ENCODE measurements at regions not wholly inside any gene's neighbourhood (a gene's known extent, or its start where the extent isn't known, plus 50 kb on each side); places are given as distances from the start of the nearest gene placed in this dataset.

DNA sequence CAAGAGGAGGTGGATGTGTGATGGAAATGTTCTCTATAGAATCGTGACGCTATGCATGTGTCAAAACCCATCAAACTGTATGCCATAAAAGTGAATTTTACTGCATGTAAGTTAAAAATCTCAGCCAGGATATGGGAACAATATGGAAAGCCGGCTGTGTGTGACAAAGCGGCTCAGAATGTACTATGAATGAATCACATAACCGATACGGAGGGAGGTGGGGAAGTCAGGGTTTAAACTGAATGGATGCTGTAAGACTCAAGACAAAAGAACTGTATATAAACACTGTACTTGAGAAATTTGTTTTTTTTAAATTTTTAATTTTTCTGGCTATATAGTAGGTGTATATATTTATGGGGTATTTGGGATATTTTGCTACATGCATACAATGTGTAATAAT lies 111.6 kb upstream of the PDE4B start:
- ATAC-seq (no peak), DNase-seq (no peak)
- H3K9me3 Mint-ChIP-seq, result no peaks in the 10 kb centered on the region
- peaks cover 9% of the 10 kb centered on the region for H3K27me3 Mint-ChIP-seq
- ChIA-PET POLR2A (no interaction called here), CTCF (no interaction called here)
- H3K4me3 Mint-ChIP-seq, result no peak overlapping the region
- no peaks in the 10 kb centered on the region for H3K4me1 Mint-ChIP-seq (ENCODE audit: low read depth)
- no peak overlapping the region for H3K27ac Mint-ChIP-seq
- TF ChIP-seq, protein P1, sequence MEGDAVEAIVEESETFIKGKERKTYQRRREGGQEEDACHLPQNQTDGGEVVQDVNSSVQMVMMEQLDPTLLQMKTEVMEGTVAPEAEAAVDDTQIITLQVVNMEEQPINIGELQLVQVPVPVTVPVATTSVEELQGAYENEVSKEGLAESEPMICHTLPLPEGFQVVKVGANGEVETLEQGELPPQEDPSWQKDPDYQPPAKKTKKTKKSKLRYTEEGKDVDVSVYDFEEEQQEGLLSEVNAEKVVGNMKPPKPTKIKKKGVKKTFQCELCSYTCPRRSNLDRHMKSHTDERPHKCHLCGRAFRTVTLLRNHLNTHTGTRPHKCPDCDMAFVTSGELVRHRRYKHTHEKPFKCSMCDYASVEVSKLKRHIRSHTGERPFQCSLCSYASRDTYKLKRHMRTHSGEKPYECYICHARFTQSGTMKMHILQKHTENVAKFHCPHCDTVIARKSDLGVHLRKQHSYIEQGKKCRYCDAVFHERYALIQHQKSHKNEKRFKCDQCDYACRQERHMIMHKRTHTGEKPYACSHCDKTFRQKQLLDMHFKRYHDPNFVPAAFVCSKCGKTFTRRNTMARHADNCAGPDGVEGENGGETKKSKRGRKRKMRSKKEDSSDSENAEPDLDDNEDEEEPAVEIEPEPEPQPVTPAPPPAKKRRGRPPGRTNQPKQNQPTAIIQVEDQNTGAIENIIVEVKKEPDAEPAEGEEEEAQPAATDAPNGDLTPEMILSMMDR (IDR thresholded peaks at IDR 0.05), result no peak
- no peaks in the 10 kb centered on the region for H3K36me3 Mint-ChIP-seq (ENCODE audit: low read depth)
- intact Hi-C loops (cut with micrococcal nuclease), result no loop called here

- TF ChIP-seq, protein P1 (IDR thresholded peaks at IDR 0.05), result peak; percentile 96
- H3K4me3 Mint-ChIP-seq, result no peak overlapping the region
- peak; percentile 81 for DNase-seq
- peaks cover 14% of the 10 kb centered on the region for H3K27me3 Mint-ChIP-seq
- intact Hi-C loops (cut with micrococcal nuclease), result loop anchor here (5.0 kb wide), 3 partner anchors 255 to 620 kb away; no protein-coding TSS in a partner anchor
- ChIA-PET CTCF (interaction anchor here (0.6 to 6.5 kb wide), 49 partner anchors 9 to 1005 kb away, joined by 3 to 62 read pairs (median 4); no protein-coding TSS in a partner anchor), POLR2A (interaction anchor here (0.6 kb wide), 2 partner anchors 12 to 560 kb away, joined by 3 read pairs; no protein-coding TSS in a partner anchor)
- no peak overlapping the region for H3K27ac Mint-ChIP-seq
- H3K4me1 Mint-ChIP-seq (ENCODE audit: low read depth), result no peaks in the 10 kb centered on the region
- no peaks in the 10 kb centered on the region for H3K36me3 Mint-ChIP-seq (ENCODE audit: low read depth)
- peak; percentile 86 for ATAC-seq
- H3K9me3 Mint-ChIP-seq, result no peaks in the 10 kb centered on the region
These were observed 105.1 kb upstream of the PDE4B start for GRCh38 chr1:65687428-65688214.

DNA sequence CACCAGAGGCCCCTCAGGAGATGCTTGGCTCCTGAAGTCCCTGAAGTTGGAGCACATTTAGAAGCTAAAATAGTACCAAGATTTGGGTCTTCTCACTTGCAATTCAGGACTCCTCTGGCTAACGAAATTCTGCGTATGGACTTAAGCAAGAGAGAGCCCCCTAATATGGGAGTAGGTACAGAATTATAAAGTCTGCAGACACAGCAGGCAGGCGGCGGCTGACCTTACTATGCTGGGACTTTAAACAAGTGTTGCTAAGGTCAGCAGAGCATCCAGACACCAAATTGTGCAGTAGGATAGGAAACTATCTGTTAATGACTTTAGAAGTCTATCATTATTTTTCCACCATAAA lies 104.5 kb upstream of the PDE4B start:
- Mint-ChIP-seq H3K36me3 (ENCODE audit: low read depth) (no peaks in the 10 kb centered on the region), H3K27me3 (peaks cover 14% of the 10 kb centered on the region), H3K9me3 (no peaks in the 10 kb centered on the region), H3K4me3 (no peak overlapping the region), H3K4me1 (ENCODE audit: low read depth) (no peaks in the 10 kb centered on the region), H3K27ac (no peak overlapping the region)
- DNase-seq (no peak), ATAC-seq (no peak)
- CTCF ChIA-PET, result interaction anchor here (0.7 to 6.5 kb wide), 43 partner anchors 9 to 1005 kb away, joined by 3 to 62 read pairs (median 4); no protein-coding TSS in a partner anchor
- TF ChIP-seq, protein P1 (IDR thresholded peaks at IDR 0.05), result no peak
- intact Hi-C loops (cut with micrococcal nuclease), result loop anchor here (5.0 kb wide), 3 partner anchors 256 to 621 kb away; no protein-coding TSS in a partner anchor
- POLR2A ChIA-PET, result interaction anchor here (0.6 kb wide), 2 partner anchors 12 to 560 kb away, joined by 3 read pairs; no protein-coding TSS in a partner anchor

GRCh38 chr1:65688848-65689247 lies 103.8 kb upstream of the PDE4B start:
- H3K36me3 Mint-ChIP-seq (ENCODE audit: low read depth), result no peaks in the 10 kb centered on the region
- no peak overlapping the region for H3K27ac Mint-ChIP-seq
- H3K4me3 Mint-ChIP-seq, result no peak overlapping the region
- TF ChIP-seq, protein P1 (IDR thresholded peaks at IDR 0.05), result no peak
- peaks cover 14% of the 10 kb centered on the region for H3K27me3 Mint-ChIP-seq
- H3K4me1 Mint-ChIP-seq (ENCODE audit: low read depth), result no peaks in the 10 kb centered on the region
- ATAC-seq, result no peak
- CTCF ChIA-PET, result interaction anchor here (2.1 to 6.5 kb wide), 3 partner anchors 8 to 618 kb away, joined by 12 to 62 read pairs (median 13); no protein-coding TSS in a partner anchor
- H3K9me3 Mint-ChIP-seq, result no peaks in the 10 kb centered on the region
- POLR2A ChIA-PET, result no interaction called here
- intact Hi-C loops (cut with micrococcal nuclease), result loop anchor here (5.0 kb wide), 3 partner anchors 257 to 622 kb away; no protein-coding TSS in a partner anchor
- DNase-seq, result no peak
